Large intestine (tissue), 3 donors: ENCODE measurements at regions not wholly inside any gene's neighbourhood (a gene's known extent, or its start where the extent isn't known, plus 50 kb on each side); places are given as distances from the start of the nearest gene placed in this dataset.
"Not testable (repeated sequence)": the region's sequence is repeated elsewhere in the genome, so short reads cannot be mapped to it uniquely, and the experiment has no call there.

Experiments
- DNase-seq, 2 donors: peaks; one replicate each; pipeline versions ENCODE4 v3.0.0 to v3.0.0-alpha.2; 2013
- H3K27ac ChIP-seq: one replicate; pipeline ENCODE4 v1.5.1; 2013; ENCODE audit warnings: low read length
- H3K27me3 ChIP-seq: 2 replicates; pipeline ENCODE4 v1.6.1; 2013; ENCODE audit warnings: low read length; ENCODE audit not compliant: control insufficient read depth, insufficient read depth
- H3K36me3 ChIP-seq: 2 replicates; pipeline ENCODE4 v1.6.1; 2013; ENCODE audit warnings: low read length; ENCODE audit not compliant: control insufficient read depth, insufficient read depth
- H3K4me1 ChIP-seq: one replicate; pipeline ENCODE4 v1.6.1; 2013; ENCODE audit warnings: low read length; ENCODE audit not compliant: control insufficient read depth, insufficient read depth
- H3K4me3 ChIP-seq: one replicate; pipeline ENCODE4 v1.5.1; 2013; ENCODE audit warnings: low read length
- H3K9me3 ChIP-seq: one replicate; pipeline ENCODE4 v1.6.1; 2013; ENCODE audit warnings: mild to moderate bottlenecking, low read depth, low read length, moderate library complexity; ENCODE audit not compliant: control insufficient read depth
- WGBS: methylation state at CpG from one replicate; pipeline ENCODE4 v1.1.5; 2013; ENCODE audit warnings: low lambda C conversion rate; ENCODE audit not compliant: insufficient coverage; 5-methylcytosine and 5-hydroxymethylcytosine counted together

GRCh38 chr5:27908341-27908740 is 870.0 kb upstream of the CDH9 start:
- WGBS, result 76% methylated on average over 4 of the region's 5 CpGs
- Histone ChIP-seq H3K4me3 (no peak overlapping the region), H3K27me3 (no peaks in the 10 kb centered on the region)

DNA sequence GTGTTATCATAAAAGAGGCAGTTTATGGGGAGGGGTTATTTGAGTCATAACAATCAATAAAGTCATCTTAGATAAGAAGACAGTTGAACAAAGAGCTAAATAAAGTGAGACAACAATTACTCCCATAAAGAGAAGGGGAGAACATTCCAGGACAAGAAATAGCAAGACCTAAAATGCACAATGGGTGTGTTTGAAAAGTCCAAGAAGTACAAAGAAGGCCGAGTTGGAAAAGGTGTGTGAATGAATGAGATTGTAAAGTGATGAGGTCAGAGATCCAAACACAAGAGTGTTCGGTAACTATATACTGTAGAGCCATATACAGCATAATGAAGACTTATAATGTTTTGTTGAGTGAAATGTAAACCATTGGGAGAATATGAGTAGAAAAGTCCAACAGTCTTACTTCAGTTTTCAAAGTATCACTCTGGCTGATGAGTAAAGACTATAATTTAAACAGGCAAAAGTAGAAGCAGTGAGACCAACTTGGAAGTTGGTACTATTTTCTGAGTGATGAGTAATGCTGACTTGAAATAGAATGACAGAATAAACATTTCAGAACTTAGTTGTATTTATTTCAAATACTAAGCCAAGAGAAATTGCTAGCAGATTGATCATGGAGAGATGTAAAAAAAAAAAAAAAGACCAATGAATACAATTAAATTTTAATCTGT is 868.7 kb upstream of the CDH9 start:
- Histone ChIP-seq H3K27me3 (no peaks in the 10 kb centered on the region), H3K36me3 (no peaks in the 10 kb centered on the region), H3K27ac (no peak overlapping the region), H3K9me3 (peaks cover 5% of the 10 kb centered on the region), H3K4me1 (no peaks in the 10 kb centered on the region), H3K4me3 (no peak overlapping the region)
- no peak for DNase-seq
- WGBS, result 22% methylated on average over 1 of the region's 2 CpGs

More at GRCh38 chr5:27908341-27908740, 870.0 kb upstream of the CDH9 start:
- no peak for DNase-seq
- no peaks in the 10 kb centered on the region for H3K36me3 ChIP-seq
- peaks cover 10% of the 10 kb centered on the region for H3K9me3 ChIP-seq
- no peaks in the 10 kb centered on the region for H3K4me1 ChIP-seq
- H3K27ac ChIP-seq, result no peak overlapping the region

- Histone ChIP-seq H3K4me3 (no peak overlapping the region), H3K27me3 (no peaks in the 10 kb centered on the region), H3K9me3 (peaks cover 5% of the 10 kb centered on the region), H3K27ac (no peak overlapping the region), H3K4me1 (no peaks in the 10 kb centered on the region), H3K36me3 (no peaks in the 10 kb centered on the region)
- no peak for DNase-seq
- 36% methylated on average over 1 of the region's 2 CpGs for WGBS
Measured at GRCh38 chr5:27906481-27906880, 868.1 kb upstream of the CDH9 start.

DNA sequence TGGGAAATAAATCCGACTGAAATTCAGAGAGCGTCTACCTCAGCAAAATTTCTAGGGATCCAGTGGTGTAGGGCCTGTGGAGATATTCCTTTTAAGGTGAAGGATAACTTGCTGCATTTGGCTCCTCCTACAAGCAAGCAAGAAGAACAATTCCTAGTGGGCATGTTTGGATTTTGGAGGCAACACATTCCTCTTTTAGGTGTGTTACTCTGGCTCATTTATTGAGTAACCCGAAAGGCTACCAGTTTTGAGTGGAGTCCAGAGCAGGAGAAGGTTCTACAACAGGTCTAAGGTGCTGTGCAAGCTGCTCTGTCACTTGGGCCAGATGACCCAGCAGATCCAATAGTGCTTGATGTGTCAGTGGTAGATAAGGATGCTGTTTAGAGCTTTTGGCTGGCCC is 862.4 kb upstream of the CDH9 start:
- 100% methylated on average over 2 of the region's 3 CpGs for WGBS
- no peaks in the 10 kb centered on the region for H3K9me3 ChIP-seq
- H3K27me3 ChIP-seq, result no peaks in the 10 kb centered on the region
- H3K4me3 ChIP-seq, result no peak overlapping the region
- H3K36me3 ChIP-seq, result no peaks in the 10 kb centered on the region
- H3K4me1 ChIP-seq, result no peaks in the 10 kb centered on the region
- H3K27ac ChIP-seq, result no peak overlapping the region
- DNase-seq, result no peak

GRCh38 chr5:27876071-27876470 is 837.7 kb upstream of the CDH9 start:
- H3K4me3 ChIP-seq, result no peak overlapping the region
- H3K27me3 ChIP-seq, result no peaks in the 10 kb centered on the region
- no peaks in the 10 kb centered on the region for H3K36me3 ChIP-seq
- DNase-seq, result no peak
- no peaks in the 10 kb centered on the region for H3K4me1 ChIP-seq
- WGBS, result no CpG with 5 or more reads among the region's 1 CpG
- H3K9me3 ChIP-seq, result peaks cover 3% of the 10 kb centered on the region
- H3K27ac ChIP-seq, result no peak overlapping the region

DNA sequence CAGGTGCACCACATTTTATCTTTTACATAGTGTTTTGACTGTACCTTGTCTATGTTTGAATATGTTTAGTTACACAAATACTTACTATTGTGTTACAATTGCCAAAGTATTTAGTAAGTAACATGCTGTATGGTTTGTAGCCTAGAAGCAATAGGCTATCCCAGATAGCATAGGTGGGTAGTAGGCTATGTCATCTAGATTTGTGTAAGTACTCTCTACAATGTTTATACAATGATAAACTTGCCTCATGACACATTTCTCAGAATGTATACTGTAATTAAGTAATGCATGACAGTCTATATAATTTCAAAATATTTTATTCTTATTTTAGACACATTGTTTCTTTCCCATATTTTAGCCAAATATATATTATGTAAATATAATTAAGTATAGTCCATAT is 836.8 kb upstream of the CDH9 start:
- no peaks in the 10 kb centered on the region for H3K36me3 ChIP-seq
- DNase-seq, result no peak
- H3K27ac ChIP-seq, result no peak overlapping the region
- H3K4me3 ChIP-seq, result no peak overlapping the region
- peaks cover 3% of the 10 kb centered on the region for H3K9me3 ChIP-seq
- H3K27me3 ChIP-seq, result no peaks in the 10 kb centered on the region
- H3K4me1 ChIP-seq, result no peaks in the 10 kb centered on the region

DNA sequence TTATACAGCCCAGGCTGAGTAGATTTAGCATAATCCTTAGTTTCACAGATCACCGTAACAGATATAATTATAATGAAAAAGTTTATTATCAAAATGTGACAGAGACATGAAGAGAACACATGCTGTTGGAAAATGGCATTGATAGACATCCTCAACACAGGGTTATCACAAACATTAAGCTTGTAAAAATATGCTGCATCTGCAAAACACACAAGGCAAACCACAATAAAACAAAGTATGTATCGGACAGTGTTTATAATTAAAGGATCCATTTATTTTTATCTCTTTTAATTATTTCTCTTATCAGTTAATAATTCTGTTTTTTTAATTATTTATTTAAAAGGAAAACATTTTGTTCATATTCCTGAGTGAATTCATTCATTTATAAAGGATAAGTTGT is 829.9 kb upstream of the CDH9 start:
- H3K27ac ChIP-seq, result no peak overlapping the region
- no peaks in the 10 kb centered on the region for H3K4me1 ChIP-seq
- peaks cover 4% of the 10 kb centered on the region for H3K9me3 ChIP-seq
- no peaks in the 10 kb centered on the region for H3K36me3 ChIP-seq
- no peak overlapping the region for H3K4me3 ChIP-seq
- 100% methylated on average over 1 of the region's 2 CpGs for WGBS
- no peaks in the 10 kb centered on the region for H3K27me3 ChIP-seq
- no peak for DNase-seq

GRCh38 chr5:27855491-27855890 is 817.1 kb upstream of the CDH9 start:
- Histone ChIP-seq H3K4me3 (no peak overlapping the region), H3K4me1 (no peaks in the 10 kb centered on the region), H3K9me3 (no peaks in the 10 kb centered on the region), H3K27me3 (no peaks in the 10 kb centered on the region), H3K27ac (no peak overlapping the region), H3K36me3 (no peaks in the 10 kb centered on the region)
- WGBS, result 70% methylated on average over 1 of the region's 1 CpG
- no peak for DNase-seq

GRCh38 chr5:27854243-27854852 is 816.0 kb upstream of the CDH9 start:
- no peaks in the 10 kb centered on the region for H3K9me3 ChIP-seq
- H3K4me3 ChIP-seq, result no peak overlapping the region
- DNase-seq, result no peak
- H3K27ac ChIP-seq, result no peak overlapping the region
- no peaks in the 10 kb centered on the region for H3K4me1 ChIP-seq
- no peaks in the 10 kb centered on the region for H3K36me3 ChIP-seq
- no peaks in the 10 kb centered on the region for H3K27me3 ChIP-seq
- no CpG with 5 or more reads among the region's 3 CpGs for WGBS

GRCh38 chr5:27845248-27845647 is 806.9 kb upstream of the CDH9 start:
- Histone ChIP-seq H3K4me1 (no peaks in the 10 kb centered on the region), H3K9me3 (peaks cover 3% of the 10 kb centered on the region), H3K27me3 (no peaks in the 10 kb centered on the region), H3K27ac (no peak overlapping the region), H3K4me3 (no peak overlapping the region), H3K36me3 (no peaks in the 10 kb centered on the region)
- 100% methylated on average over 2 of the region's 3 CpGs for WGBS
- DNase-seq, result no peak

- no CpG with 5 or more reads among the region's 21 CpGs for WGBS
- H3K27me3 ChIP-seq, H3K27ac ChIP-seq, DNase-seq, H3K36me3 ChIP-seq, H3K9me3 ChIP-seq, H3K4me3 ChIP-seq, H3K4me1 ChIP-seq: not testable (repeated sequence)
Measured at GRCh38 chr5:27836704-27837103, 798.3 kb upstream of the CDH9 start.
